ENCODE measurements at regions not wholly inside any gene's neighbourhood (a gene's known extent, or its start where the extent isn't known, plus 50 kb on each side); places are given as distances from the start of the nearest gene placed in this dataset.

- no peak for DNase-seq
- no peak for TF ChIP-seq POLR2A (IDR thresholded peaks at IDR 0.05; ENCODE audit: low read length)
- no peak for TF ChIP-seq GATA1 (IDR thresholded peaks at IDR 0.05; ENCODE audit: low read depth, low read length)
Measured at GRCh38 chr9:28301281-28301680, 728.0 kb upstream of the C9orf72 start.

- TF ChIP-seq POLR2A (IDR thresholded peaks at IDR 0.05; ENCODE audit: low read length) (no peak), GATA1 (IDR thresholded peaks at IDR 0.05; ENCODE audit: low read depth, low read length) (no peak)
- DNase-seq, result no peak
Measured at GRCh38 chr9:28317745-28318144, 744.5 kb upstream of the C9orf72 start.

GRCh38 chr9:28318515-28318914 is 745.2 kb upstream of the C9orf72 start:
- DNase-seq, result no peak
- TF ChIP-seq POLR2A (IDR thresholded peaks at IDR 0.05; ENCODE audit: low read length) (no peak), GATA1 (IDR thresholded peaks at IDR 0.05; ENCODE audit: low read depth, low read length) (no peak)

GRCh38 chr9:28319981-28320380 is 746.7 kb upstream of the C9orf72 start:
- DNase-seq, result no peak
- TF ChIP-seq POLR2A (IDR thresholded peaks at IDR 0.05; ENCODE audit: low read length) (no peak), GATA1 (IDR thresholded peaks at IDR 0.05; ENCODE audit: low read depth, low read length) (no peak)

- no peak for DNase-seq
- TF ChIP-seq POLR2A (IDR thresholded peaks at IDR 0.05; ENCODE audit: low read length) (no peak), GATA1 (IDR thresholded peaks at IDR 0.05; ENCODE audit: low read depth, low read length) (no peak)
Measured at GRCh38 chr9:28320616-28321015, 747.3 kb upstream of the C9orf72 start.

GRCh38 chr9:28329323-28329722 is 756.0 kb upstream of the C9orf72 start:
- no peak for DNase-seq
- no peak for TF ChIP-seq POLR2A (IDR thresholded peaks at IDR 0.05; ENCODE audit: low read length)
- no peak for TF ChIP-seq GATA1 (IDR thresholded peaks at IDR 0.05; ENCODE audit: low read depth, low read length)

- TF ChIP-seq GATA1 (IDR thresholded peaks at IDR 0.05; ENCODE audit: low read depth, low read length) (no peak), POLR2A (IDR thresholded peaks at IDR 0.05; ENCODE audit: low read length) (no peak)
- DNase-seq, result no peak
Measured at GRCh38 chr9:28332648-28333047, 759.4 kb upstream of the C9orf72 start.

GRCh38 chr9:28341913-28342312 is 768.6 kb upstream of the C9orf72 start:
- no peak for DNase-seq
- TF ChIP-seq GATA1 (IDR thresholded peaks at IDR 0.05; ENCODE audit: low read depth, low read length), result no peak

- no peak for TF ChIP-seq GATA1 (IDR thresholded peaks at IDR 0.05; ENCODE audit: low read depth, low read length)
- TF ChIP-seq POLR2A (IDR thresholded peaks at IDR 0.05; ENCODE audit: low read length), result no peak
- DNase-seq, result no peak
Measured at GRCh38 chr9:28342815-28343338, 769.6 kb upstream of the C9orf72 start.

- TF ChIP-seq GATA1 (IDR thresholded peaks at IDR 0.05; ENCODE audit: low read depth, low read length) (no peak), POLR2A (IDR thresholded peaks at IDR 0.05; ENCODE audit: low read length) (no peak)
- no peak for DNase-seq
Measured at GRCh38 chr9:28363151-28363562, 789.9 kb upstream of the C9orf72 start.

GRCh38 chr9:28365020-28365640 is 791.8 kb upstream of the C9orf72 start:
- DNase-seq, result no peak
- no peak for TF ChIP-seq GATA1 (IDR thresholded peaks at IDR 0.05; ENCODE audit: low read depth, low read length)
- TF ChIP-seq POLR2A (IDR thresholded peaks at IDR 0.05; ENCODE audit: low read length), result no peak

- DNase-seq, result no peak
- no peak for TF ChIP-seq GATA1 (IDR thresholded peaks at IDR 0.05; ENCODE audit: low read depth, low read length)
- TF ChIP-seq POLR2A (IDR thresholded peaks at IDR 0.05; ENCODE audit: low read length), result no peak
Measured at GRCh38 chr9:28365728-28366127, 792.4 kb upstream of the C9orf72 start.

GRCh38 chr9:28378231-28378630 is 805.0 kb upstream of the C9orf72 start:
- DNase-seq, result no peak
- TF ChIP-seq GATA1 (IDR thresholded peaks at IDR 0.05; ENCODE audit: low read depth, low read length) (no peak), POLR2A (IDR thresholded peaks at IDR 0.05; ENCODE audit: low read length) (no peak)

GRCh38 chr9:28379082-28379481 is 805.8 kb upstream of the C9orf72 start:
- no peak for TF ChIP-seq GATA1 (IDR thresholded peaks at IDR 0.05; ENCODE audit: low read depth, low read length)
- no peak for TF ChIP-seq POLR2A (IDR thresholded peaks at IDR 0.05; ENCODE audit: low read length)
- DNase-seq, result no peak

- no peak for DNase-seq
- TF ChIP-seq GATA1 (IDR thresholded peaks at IDR 0.05; ENCODE audit: low read depth, low read length), result no peak
- TF ChIP-seq POLR2A (IDR thresholded peaks at IDR 0.05; ENCODE audit: low read length), result no peak
Measured at GRCh38 chr9:28389411-28389810, 816.1 kb upstream of the C9orf72 start.

Data from erythroblast (primary cell).